Lower lobe of right lung (tissue), 2 donors: ENCODE measurements at regions not wholly inside any gene's neighbourhood (a gene's known extent, or its start where the extent isn't known, plus 50 kb on each side); places are given as distances from the start of the nearest gene placed in this dataset.

Experiments
- ATAC-seq, 2 donors: fragments of 200-7000 bp; cut with Tn5 transposase; one replicate each; pipeline ENCODE4 v1.9.1; 2020 to 2022; ENCODE audit warnings: mild to moderate bottlenecking in 2 of 2, moderate library complexity in 2 of 2
- DNase-seq: peaks from one replicate; pipeline ENCODE4 v3.0.0-alpha.2; 2020
- H3K27ac ChIP-seq: fragments of 200-600 bp; one replicate; pipeline ENCODE4 v1.8.0; 2022
- H3K27me3 ChIP-seq: fragments of 200-600 bp; one replicate; pipeline ENCODE4 v1.8.0; 2022; ENCODE audit warnings: low read depth
- H3K36me3 ChIP-seq: fragments of 200-600 bp; one replicate; pipeline ENCODE4 v1.8.0; 2022; ENCODE audit warnings: mild to moderate bottlenecking
- H3K4me1 ChIP-seq: fragments of 200-600 bp; one replicate; pipeline ENCODE4 v1.8.0; 2022
- H3K4me3 ChIP-seq: fragments of 200-600 bp; one replicate; pipeline ENCODE4 v1.8.0; 2022; ENCODE audit warnings: mild to moderate bottlenecking
- H3K9me3 ChIP-seq: fragments of 200-600 bp; one replicate; pipeline ENCODE4 v1.8.0; 2022
- intact Hi-C: fragments of 100-400 bp; cut with DNase I; formaldehyde crosslinking; loops from one replicate; pipeline ENCODE4 v1.11.0; 2022
- TF ChIP-seq, protein P1 (sequence below): fragments of 200-600 bp; IDR thresholded peaks from one replicate; pipeline ENCODE4 v1.8.0; 2022; ENCODE audit warnings: antibody characterized with exemption, mild to moderate bottlenecking
- donor health status: DM: no; HTN: yes; CAD: no; lungs with severe emphysema.

DNA sequence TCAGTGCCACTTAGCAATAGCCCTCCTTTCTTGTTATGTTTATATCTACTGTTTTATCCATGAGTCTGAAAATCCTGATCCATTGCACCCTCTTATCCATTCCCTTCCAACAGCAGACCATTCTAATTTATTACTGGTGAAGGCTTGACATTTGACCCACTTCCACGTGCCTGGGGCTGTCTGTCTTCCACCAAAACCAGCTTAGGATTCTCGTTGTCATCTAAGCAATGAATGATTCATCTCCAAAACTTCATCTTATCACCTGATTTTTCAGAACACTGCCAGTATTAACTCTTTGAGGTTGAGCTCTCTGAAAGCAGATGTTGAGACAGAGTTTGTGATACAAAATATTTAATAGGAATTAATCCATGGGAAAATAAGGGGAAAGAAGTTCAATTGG lies 277.8 kb upstream of the FBXL7 start:
- Histone ChIP-seq H3K36me3 (no peaks in the 10 kb centered on the region), H3K27ac (no peak overlapping the region), H3K4me1 (no peaks in the 10 kb centered on the region), H3K4me3 (no peak overlapping the region), H3K9me3 (no peaks in the 10 kb centered on the region), H3K27me3 (no peaks in the 10 kb centered on the region)
- TF ChIP-seq, protein P1, sequence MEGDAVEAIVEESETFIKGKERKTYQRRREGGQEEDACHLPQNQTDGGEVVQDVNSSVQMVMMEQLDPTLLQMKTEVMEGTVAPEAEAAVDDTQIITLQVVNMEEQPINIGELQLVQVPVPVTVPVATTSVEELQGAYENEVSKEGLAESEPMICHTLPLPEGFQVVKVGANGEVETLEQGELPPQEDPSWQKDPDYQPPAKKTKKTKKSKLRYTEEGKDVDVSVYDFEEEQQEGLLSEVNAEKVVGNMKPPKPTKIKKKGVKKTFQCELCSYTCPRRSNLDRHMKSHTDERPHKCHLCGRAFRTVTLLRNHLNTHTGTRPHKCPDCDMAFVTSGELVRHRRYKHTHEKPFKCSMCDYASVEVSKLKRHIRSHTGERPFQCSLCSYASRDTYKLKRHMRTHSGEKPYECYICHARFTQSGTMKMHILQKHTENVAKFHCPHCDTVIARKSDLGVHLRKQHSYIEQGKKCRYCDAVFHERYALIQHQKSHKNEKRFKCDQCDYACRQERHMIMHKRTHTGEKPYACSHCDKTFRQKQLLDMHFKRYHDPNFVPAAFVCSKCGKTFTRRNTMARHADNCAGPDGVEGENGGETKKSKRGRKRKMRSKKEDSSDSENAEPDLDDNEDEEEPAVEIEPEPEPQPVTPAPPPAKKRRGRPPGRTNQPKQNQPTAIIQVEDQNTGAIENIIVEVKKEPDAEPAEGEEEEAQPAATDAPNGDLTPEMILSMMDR, result no peak
- DNase-seq, result no peak
- no peak for ATAC-seq
- intact Hi-C loops, result no loop called here

DNA sequence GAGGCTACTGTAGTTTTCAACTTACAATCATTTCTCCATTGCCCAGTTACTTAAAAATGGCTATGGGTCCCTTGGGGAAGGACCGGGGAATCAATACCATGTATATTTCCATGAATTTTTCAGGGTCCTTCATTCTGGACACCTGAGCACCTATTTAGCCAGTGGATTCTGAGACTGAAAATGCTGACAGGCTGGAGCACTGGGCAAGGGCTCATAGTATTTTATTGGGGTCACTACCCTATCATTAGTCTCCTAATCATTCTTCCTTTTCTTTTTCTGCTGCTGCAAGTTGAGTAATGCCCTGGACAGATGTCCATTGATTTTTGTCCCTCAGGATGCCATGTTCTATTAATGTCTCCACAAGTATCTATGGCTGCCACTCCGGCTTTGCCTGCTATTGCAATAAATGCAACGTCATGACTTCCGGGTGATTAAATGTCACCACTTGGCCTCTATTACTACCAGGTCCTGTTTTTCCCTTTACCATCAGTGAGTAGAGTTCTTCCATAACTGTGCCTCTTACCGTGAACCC lies 279.3 kb upstream of the FBXL7 start:
- Histone ChIP-seq H3K4me1 (no peaks in the 10 kb centered on the region), H3K36me3 (no peaks in the 10 kb centered on the region), H3K4me3 (no peak overlapping the region), H3K9me3 (no peaks in the 10 kb centered on the region), H3K27me3 (no peaks in the 10 kb centered on the region), H3K27ac (no peak overlapping the region)
- no peak for ATAC-seq
- TF ChIP-seq, protein P1, result no peak
- intact Hi-C loops, result no loop called here
- DNase-seq, result no peak

DNA sequence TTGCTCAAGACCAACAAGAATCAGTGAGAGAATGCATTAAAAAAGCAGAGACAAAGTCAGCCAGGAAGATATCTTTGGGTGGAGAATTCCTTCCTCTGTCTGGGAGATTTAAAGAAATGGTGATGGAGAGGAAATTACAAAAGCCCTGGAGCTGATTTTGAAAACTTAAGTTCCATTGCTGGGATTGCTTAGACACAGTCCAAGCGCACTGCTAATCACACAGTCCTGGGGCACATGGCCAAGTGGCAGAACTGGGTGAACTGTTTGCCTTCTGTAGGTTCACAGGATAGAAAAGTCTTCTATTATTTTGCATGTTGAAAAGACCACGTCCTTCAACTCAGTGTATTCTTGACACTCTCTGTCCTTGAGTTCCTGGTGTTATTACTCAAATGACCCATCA lies 284.9 kb upstream of the FBXL7 start:
- Histone ChIP-seq H3K4me1 (no peaks in the 10 kb centered on the region), H3K27me3 (no peaks in the 10 kb centered on the region), H3K9me3 (no peaks in the 10 kb centered on the region), H3K4me3 (no peak overlapping the region), H3K27ac (no peak overlapping the region), H3K36me3 (no peaks in the 10 kb centered on the region)
- ATAC-seq (no peak), DNase-seq (no peak)
- TF ChIP-seq, protein P1, result no peak
- intact Hi-C loops, result no loop called here

DNA sequence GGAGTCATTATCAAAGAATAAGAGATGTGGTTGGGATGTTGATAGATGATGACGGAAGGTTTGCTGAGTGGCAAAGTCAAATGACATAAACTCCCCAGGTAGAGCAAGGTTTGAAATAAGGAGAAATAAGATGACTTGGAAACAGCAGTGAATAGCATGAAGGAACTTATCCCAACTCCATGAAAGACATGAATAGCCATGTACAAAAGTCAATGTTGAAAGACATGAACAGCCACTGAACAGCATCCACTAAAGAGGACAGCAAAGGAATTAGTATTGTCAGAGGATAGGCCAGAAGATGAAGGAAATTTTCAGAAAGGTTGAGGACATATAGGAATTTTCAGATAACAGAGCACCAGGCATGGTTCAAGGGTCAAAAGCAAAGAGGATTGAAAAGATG lies 286.0 kb upstream of the FBXL7 start:
- TF ChIP-seq, protein P1, result no peak
- no peak overlapping the region for H3K4me3 ChIP-seq
- H3K4me1 ChIP-seq, result no peaks in the 10 kb centered on the region
- no peaks in the 10 kb centered on the region for H3K27me3 ChIP-seq
- no peaks in the 10 kb centered on the region for H3K9me3 ChIP-seq
- no peak for ATAC-seq
- intact Hi-C loops, result no loop called here
- DNase-seq, result no peak
- no peak overlapping the region for H3K27ac ChIP-seq
- no peaks in the 10 kb centered on the region for H3K36me3 ChIP-seq

DNA sequence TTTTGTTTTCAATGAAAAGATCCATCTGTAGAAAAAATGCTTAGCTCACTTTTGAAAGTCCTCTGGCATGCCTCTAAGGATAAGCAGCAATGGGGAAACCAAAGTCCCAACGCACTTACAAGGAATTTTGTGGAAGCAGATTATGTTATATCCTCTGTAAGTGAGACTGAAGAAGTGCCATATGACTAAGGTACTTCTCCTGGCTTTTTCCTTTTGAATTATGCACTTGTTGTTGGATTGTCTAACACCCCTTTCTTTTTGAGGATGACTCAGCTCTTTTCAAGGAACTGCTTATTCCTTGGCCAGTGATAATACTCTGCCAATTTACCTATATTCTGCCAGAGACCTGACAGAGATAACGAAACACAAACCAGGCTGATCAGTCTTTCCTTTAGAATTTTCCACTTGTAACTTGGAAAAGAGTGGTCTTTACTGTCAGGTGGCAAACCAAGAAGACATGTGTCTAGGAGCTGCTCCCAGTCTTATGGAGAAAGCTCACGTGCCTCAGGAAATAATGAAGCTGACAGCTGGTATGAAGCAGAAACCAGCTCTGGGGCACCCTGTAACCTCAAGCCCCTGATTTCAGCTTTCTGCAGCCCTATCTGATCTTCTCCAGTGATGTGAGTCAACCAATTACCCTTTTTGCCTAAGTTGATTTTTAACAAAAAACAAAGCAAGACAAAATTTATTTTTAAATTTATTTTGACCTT lies 290.8 kb upstream of the FBXL7 start:
- H3K4me3 ChIP-seq, result no peak overlapping the region
- intact Hi-C loops, result no loop called here
- no peak for ATAC-seq
- H3K27ac ChIP-seq, result no peak overlapping the region
- H3K36me3 ChIP-seq, result no peaks in the 10 kb centered on the region
- no peak for DNase-seq
- no peaks in the 10 kb centered on the region for H3K4me1 ChIP-seq
- TF ChIP-seq, protein P1, result no peak
- H3K9me3 ChIP-seq, result no peaks in the 10 kb centered on the region
- H3K27me3 ChIP-seq, result no peaks in the 10 kb centered on the region
